Astrocyte of the cerebellum (primary cell): ENCODE measurements at regions not wholly inside any gene's neighbourhood (a gene's known extent, or its start where the extent isn't known, plus 50 kb on each side); places are given as distances from the start of the nearest gene placed in this dataset.
"Not testable (repeated sequence)": the region's sequence is repeated elsewhere in the genome, so short reads cannot be mapped to it uniquely, and the experiment has no call there.

Experiments
- DNase-seq: peaks from one replicate; pipeline ENCODE4 v3.0.0-alpha.2; 2011; ENCODE audit warnings: low read depth
- H3K4me3 ChIP-seq: 2 replicates; pipeline ENCODE4 v1.5.1; 2011; ENCODE audit warnings: mild to moderate bottlenecking, low read depth, low read length, moderate library complexity
- CTCF ChIP-seq: IDR thresholded peaks from 2 replicates; pipeline ENCODE4 v1.5.1; 2012; ENCODE audit warnings: low read length, low read depth, moderate library complexity, mild to moderate bottlenecking; ENCODE audit errors: missing control alignments
- in situ Hi-C: cut with HindIII; loops from 2 replicates; pipeline ENCODE4 v1.10.0; 2017; ENCODE audit warnings: low sequenced_read_pairs

GRCh38 chr3:156044634-156044975, 75.8 kb upstream of the KCNAB1 start:
- DNase-seq, result no peak
- TF ChIP-seq CTCF, result no peak
- H3K4me3 ChIP-seq, result no peak overlapping the region
- in situ Hi-C loops, result no loop called here

- in situ Hi-C loops, DNase-seq, H3K4me3 ChIP-seq: not testable (repeated sequence)
Measured at GRCh38 chr3:156048483-156048882, 71.9 kb upstream of the KCNAB1 start.

- no peak for TF ChIP-seq CTCF
- no peak for DNase-seq
- in situ Hi-C loops, result no loop called here
- no peak overlapping the region for H3K4me3 ChIP-seq
Measured at GRCh38 chr3:156050918-156051317, 69.5 kb upstream of the KCNAB1 start.

GRCh38 chr3:156051651-156052050, 68.7 kb upstream of the KCNAB1 start:
- no peak for DNase-seq
- in situ Hi-C loops, result no loop called here
- no peak overlapping the region for H3K4me3 ChIP-seq
- TF ChIP-seq CTCF, result no peak

GRCh38 chr3:156052115-156052514, 68.3 kb upstream of the KCNAB1 start:
- in situ Hi-C loops, result no loop called here
- no peak for DNase-seq
- H3K4me3 ChIP-seq, result no peak overlapping the region
- TF ChIP-seq CTCF, result no peak

GRCh38 chr3:156059950-156060501, 60.4 kb upstream of the KCNAB1 start:
- DNase-seq, result no peak
- in situ Hi-C loops, result no loop called here
- H3K4me3 ChIP-seq, result no peak overlapping the region
- TF ChIP-seq CTCF, result no peak

GRCh38 chr3:156068151-156068550, 52.2 kb upstream of the KCNAB1 start:
- H3K4me3 ChIP-seq, in situ Hi-C loops, DNase-seq: not testable (repeated sequence)

- H3K4me3 ChIP-seq, result no peak overlapping the region
- DNase-seq, result no peak
- in situ Hi-C loops, result no loop called here
- no peak for TF ChIP-seq CTCF
Measured at GRCh38 chr3:156070028-156070427, 50.4 kb upstream of the KCNAB1 start.
